Occipital lobe (tissue), 1 donor: ENCODE measurements at regions not wholly inside any gene's neighbourhood (a gene's known extent, or its start where the extent isn't known, plus 50 kb on each side); places are given as distances from the start of the nearest gene placed in this dataset.
"Not testable (repeated sequence)": the region's sequence is repeated elsewhere in the genome, so short reads cannot be mapped to it uniquely, and the experiment has no call there.

Experiments used
- DNase-seq: peaks from one replicate; lab custom pipeline; 2025; lab: John Stamatoyannopoulos, UW

GRCh38 chr5:92081958-92082712 is 699.0 kb upstream of the ARRDC3 start:
- DNase-seq, result no peak

- DNase-seq, result no peak
These were observed 687.7 kb upstream of the ARRDC3 start for GRCh38 chr5:92070786-92071185.

- DNase-seq, result no peak
These were observed 681.9 kb upstream of the ARRDC3 start for GRCh38 chr5:92064993-92065392.

- no peak for DNase-seq
These were observed 668.6 kb upstream of the ARRDC3 start for GRCh38 chr5:92051741-92052140.

GRCh38 chr5:92050970-92051369 is 667.9 kb upstream of the ARRDC3 start:
- DNase-seq, result no peak

- no peak for DNase-seq
These were observed 659.0 kb upstream of the ARRDC3 start for GRCh38 chr5:92041911-92042660.

- no peak for DNase-seq
These were observed 658.1 kb upstream of the ARRDC3 start for GRCh38 chr5:92041206-92041605.

GRCh38 chr5:92029792-92030191 is 646.7 kb upstream of the ARRDC3 start:
- not testable (repeated sequence) for DNase-seq

- no peak for DNase-seq
These were observed 640.4 kb upstream of the ARRDC3 start for GRCh38 chr5:92023555-92023954.

GRCh38 chr5:92023141-92023471 is 640.0 kb upstream of the ARRDC3 start:
- no peak for DNase-seq

- DNase-seq, result no peak
These were observed 639.5 kb upstream of the ARRDC3 start for GRCh38 chr5:92022415-92023140.

- DNase-seq, result no peak
These were observed 636.4 kb upstream of the ARRDC3 start for GRCh38 chr5:92019376-92019990.

- DNase-seq, result no peak
These were observed 634.7 kb upstream of the ARRDC3 start for GRCh38 chr5:92017776-92018175.

- not testable (repeated sequence) for DNase-seq
These were observed 628.7 kb upstream of the ARRDC3 start for GRCh38 chr5:92011845-92012244.

- no peak for DNase-seq
These were observed 620.7 kb upstream of the ARRDC3 start for GRCh38 chr5:92003806-92004205.

GRCh38 chr5:92002721-92003274 is 619.7 kb upstream of the ARRDC3 start:
- no peak for DNase-seq

GRCh38 chr5:91998774-91999173 is 615.7 kb upstream of the ARRDC3 start:
- no peak for DNase-seq

- DNase-seq, result no peak
These were observed 600.8 kb upstream of the ARRDC3 start for GRCh38 chr5:91983869-91984268.

GRCh38 chr5:91978221-91978882 is 595.2 kb upstream of the ARRDC3 start:
- no peak for DNase-seq

- DNase-seq, result no peak
These were observed 594.5 kb upstream of the ARRDC3 start for GRCh38 chr5:91977579-91977978.

GRCh38 chr5:91976451-91976850 is 593.3 kb upstream of the ARRDC3 start:
- DNase-seq, result no peak
